GM12865 (cell line): ENCODE measurements at regions not wholly inside any gene's neighbourhood (a gene's known extent, or its start where the extent isn't known, plus 50 kb on each side); places are given as distances from the start of the nearest gene placed in this dataset.

ENCODE experiments used
- DNase-seq: peaks from one replicate; pipeline ENCODE4 v3.0.0; 2010; ENCODE audit warnings: low read depth
- H3K4me3 ChIP-seq: 2 replicates; pipeline ENCODE4 v1.5.1; 2011; ENCODE audit warnings: mild to moderate bottlenecking, low read depth, low read length, control low read depth
- CTCF ChIP-seq: IDR thresholded peaks from 2 replicates; pipeline ENCODE4 v1.5.1; 2011; ENCODE audit warnings: low read length, control low read depth, low read depth, inconsistent platforms; ENCODE audit not compliant: insufficient read depth; ENCODE audit errors: missing control alignments

GRCh38 chr22:48072777-48073176 is 1310.3 kb downstream of the TBC1D22A start:
- DNase-seq: no peak
- TF ChIP-seq CTCF: no peak
- H3K4me3 ChIP-seq: no peak overlapping the region

GRCh38 chr22:48071828-48072227 is 1309.4 kb downstream of the TBC1D22A start:
- TF ChIP-seq CTCF: no peak
- no peak overlapping the region for H3K4me3 ChIP-seq
- DNase-seq: peak; percentile 34

- no peak for DNase-seq
- TF ChIP-seq CTCF: no peak
- no peak overlapping the region for H3K4me3 ChIP-seq
These were observed 1308.9 kb downstream of the TBC1D22A start for GRCh38 chr22:48071305-48071704.

- TF ChIP-seq CTCF: no peak
- no peak overlapping the region for H3K4me3 ChIP-seq
These were observed 1308.3 kb downstream of the TBC1D22A start for GRCh38 chr22:48070760-48071159.

GRCh38 chr22:48070083-48070482 is 1307.6 kb downstream of the TBC1D22A start:
- no peak for TF ChIP-seq CTCF
- DNase-seq: no peak
- no peak overlapping the region for H3K4me3 ChIP-seq

More at GRCh38 chr22:48070760-48071159, 1308.3 kb downstream of the TBC1D22A start:
- DNase-seq: peak; percentile 6

- no peak for DNase-seq
- no peak overlapping the region for H3K4me3 ChIP-seq
- TF ChIP-seq CTCF: no peak
These were observed 1306.8 kb downstream of the TBC1D22A start for GRCh38 chr22:48069256-48069655.

- H3K4me3 ChIP-seq: no peak overlapping the region
- DNase-seq: no peak
- no peak for TF ChIP-seq CTCF
These were observed 1306.0 kb downstream of the TBC1D22A start for GRCh38 chr22:48068323-48068885.
